PC-9 (cell line): ENCODE measurements at regions not wholly inside any gene's neighbourhood (a gene's known extent, or its start where the extent isn't known, plus 50 kb on each side); places are given as distances from the start of the nearest gene placed in this dataset.

Source experiments
- CTCF ChIP-seq: fragments of 200-600 bp; sonication (generic); conservative IDR thresholded peaks from 2 replicates; pipeline ENCODE4 v1.6.1; 2017; ENCODE audit warnings: mixed run types, antibody characterized with exemption, mild to moderate bottlenecking, moderate library complexity
- EZH2 ChIP-seq: fragments of 200-600 bp; sonication (generic); IDR thresholded peaks from 2 replicates; pipeline ENCODE4 v1.8.0; 2017; ENCODE audit warnings: antibody characterized with exemption, low read depth

- TF ChIP-seq CTCF (no peak), EZH2 (no peak)
These were observed 74.7 kb upstream of the NGF start for GRCh38 chr1:115412733-115413132.
